Neural progenitor cell (in vitro differentiated cells): ENCODE measurements at regions not wholly inside any gene's neighbourhood (a gene's known extent, or its start where the extent isn't known, plus 50 kb on each side); places are given as distances from the start of the nearest gene placed in this dataset.

Source experiments
- DNase-seq: peaks from one replicate; pipeline ENCODE4 v3.0.0-alpha.2; 2016; ENCODE audit warnings: low spot score
- H2AFZ ChIP-seq: fragments of 200-600 bp; sonication (generic); replicated peaks from 2 replicates; pipeline ENCODE4 v1.6.1; 2016; ENCODE audit warnings: antibody characterized with exemption
- H3F3A ChIP-seq: fragments of 200-600 bp; sonication (generic); 2 replicates; pipeline ENCODE4 v1.6.1; 2016; ENCODE audit warnings: antibody characterized with exemption, low read depth
- H3K27ac ChIP-seq: fragments of 200-600 bp; sonication (generic); 2 replicates; pipeline ENCODE4 v1.5.1; 2016; ENCODE audit warnings: mild to moderate bottlenecking
- H3K27me3 ChIP-seq: fragments of 200-600 bp; sonication (generic); 2 replicates; pipeline ENCODE4 v1.6.1; 2016; ENCODE audit warnings: mild to moderate bottlenecking, moderate library complexity
- H3K36me3 ChIP-seq: fragments of 200-600 bp; sonication (generic); 2 replicates; pipeline ENCODE4 v1.5.1; 2016
- H3K4me1 ChIP-seq: fragments of 200-600 bp; sonication (generic); 2 replicates; pipeline ENCODE4 v1.6.1; 2016; ENCODE audit warnings: mixed run types
- H3K4me2 ChIP-seq: fragments of 200-600 bp; sonication (generic); 2 replicates; pipeline ENCODE4 v1.6.1; 2016
- H3K4me3 ChIP-seq: fragments of 200-600 bp; sonication (generic); 2 replicates; pipeline ENCODE4 v1.5.1; 2016
- H3K79me2 ChIP-seq: fragments of 200-600 bp; sonication (generic); 2 replicates; pipeline ENCODE4 v1.6.1; 2016; ENCODE audit warnings: low read depth
- H3K9ac ChIP-seq: fragments of 200-600 bp; sonication (generic); 2 replicates; pipeline ENCODE4 v1.6.1; 2016
- H3K9me3 ChIP-seq: fragments of 200-600 bp; sonication (generic); 2 replicates; pipeline ENCODE4 v1.5.1; 2016; ENCODE audit warnings: low read depth
- H4K20me1 ChIP-seq: fragments of 200-600 bp; sonication (generic); 2 replicates; pipeline ENCODE4 v1.6.1; 2016; ENCODE audit warnings: low read depth
- H3K27ac Mint-ChIP-seq: 3 replicates; pipeline ENCODE4 v1.8.0; 2021; ENCODE audit warnings: mixed read lengths
- H3K27me3 Mint-ChIP-seq: 2 replicates; pipeline ENCODE4 v1.8.0; 2022; ENCODE audit warnings: low read depth, mild to moderate bottlenecking, inconsistent platforms, moderate library complexity, mixed read lengths; ENCODE audit not compliant: insufficient read depth
- H3K36me3 Mint-ChIP-seq: 3 replicates; pipeline ENCODE4 v1.8.0; 2021; ENCODE audit warnings: mixed read lengths
- H3K4me1 Mint-ChIP-seq: 3 replicates; pipeline ENCODE4 v1.8.0; 2021; ENCODE audit warnings: mixed read lengths
- H3K4me3 Mint-ChIP-seq: 3 replicates; pipeline ENCODE4 v1.8.0; 2021; ENCODE audit warnings: mild to moderate bottlenecking, moderate library complexity, mixed read lengths
- H3K9me3 Mint-ChIP-seq: 3 replicates; pipeline ENCODE4 v1.8.0; 2020; ENCODE audit warnings: mixed read lengths
- EZH2 ChIP-seq: fragments of 200-600 bp; sonication (generic); IDR thresholded peaks from 2 replicates; pipeline ENCODE4 v1.6.1; 2017; ENCODE audit warnings: antibody characterized with exemption, mild to moderate bottlenecking, moderate library complexity
- EZH2phosphoT487 ChIP-seq: fragments of 200-600 bp; sonication (generic); IDR thresholded peaks from 2 replicates; pipeline ENCODE4 v1.6.1; 2017; ENCODE audit warnings: antibody characterized with exemption
- TF ChIP-seq, protein P1 (sequence below): fragments of 200-600 bp; sonication (generic); IDR thresholded peaks from 2 replicates; pipeline ENCODE4 v1.5.1; 2017; ENCODE audit warnings: antibody characterized with exemption, mild to moderate bottlenecking

- no peaks in the 10 kb centered on the region for H3K36me3 Mint-ChIP-seq
- DNase-seq = no peak
- no peak overlapping the region for H3K4me2 ChIP-seq
- H3K27me3 Mint-ChIP-seq = peaks cover 5% of the 10 kb centered on the region
- H3K36me3 ChIP-seq = no peaks in the 10 kb centered on the region
- no peak overlapping the region for H3K4me3 Mint-ChIP-seq
- TF ChIP-seq, protein P1, sequence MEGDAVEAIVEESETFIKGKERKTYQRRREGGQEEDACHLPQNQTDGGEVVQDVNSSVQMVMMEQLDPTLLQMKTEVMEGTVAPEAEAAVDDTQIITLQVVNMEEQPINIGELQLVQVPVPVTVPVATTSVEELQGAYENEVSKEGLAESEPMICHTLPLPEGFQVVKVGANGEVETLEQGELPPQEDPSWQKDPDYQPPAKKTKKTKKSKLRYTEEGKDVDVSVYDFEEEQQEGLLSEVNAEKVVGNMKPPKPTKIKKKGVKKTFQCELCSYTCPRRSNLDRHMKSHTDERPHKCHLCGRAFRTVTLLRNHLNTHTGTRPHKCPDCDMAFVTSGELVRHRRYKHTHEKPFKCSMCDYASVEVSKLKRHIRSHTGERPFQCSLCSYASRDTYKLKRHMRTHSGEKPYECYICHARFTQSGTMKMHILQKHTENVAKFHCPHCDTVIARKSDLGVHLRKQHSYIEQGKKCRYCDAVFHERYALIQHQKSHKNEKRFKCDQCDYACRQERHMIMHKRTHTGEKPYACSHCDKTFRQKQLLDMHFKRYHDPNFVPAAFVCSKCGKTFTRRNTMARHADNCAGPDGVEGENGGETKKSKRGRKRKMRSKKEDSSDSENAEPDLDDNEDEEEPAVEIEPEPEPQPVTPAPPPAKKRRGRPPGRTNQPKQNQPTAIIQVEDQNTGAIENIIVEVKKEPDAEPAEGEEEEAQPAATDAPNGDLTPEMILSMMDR = no peak
- no peak for TF ChIP-seq EZH2phosphoT487
- TF ChIP-seq EZH2 = no peak
- H3K9me3 ChIP-seq = no peaks in the 10 kb centered on the region
- H2AFZ ChIP-seq = no peak overlapping the region
- H3K4me1 Mint-ChIP-seq = peaks cover 30% of the 10 kb centered on the region
- no peak overlapping the region for H3K27ac ChIP-seq
- H3K4me1 ChIP-seq = peaks cover 12% of the 10 kb centered on the region
- no peaks in the 10 kb centered on the region for H3K79me2 ChIP-seq
- peaks cover 3% of the 10 kb centered on the region for H3K9me3 Mint-ChIP-seq
- H3F3A ChIP-seq = peaks cover 16% of the 10 kb centered on the region
- H3K9ac ChIP-seq = no peak overlapping the region
- H3K27me3 ChIP-seq = no peaks in the 10 kb centered on the region
- no peak overlapping the region for H3K27ac Mint-ChIP-seq
- no peak overlapping the region for H3K4me3 ChIP-seq
- H4K20me1 ChIP-seq = no peaks in the 10 kb centered on the region
These were observed 267.1 kb downstream of the C16orf95 start for GRCh38 chr16:87050142-87050541.

GRCh38 chr16:87051526-87052320, 265.5 kb downstream of the C16orf95 start:
- no peaks in the 10 kb centered on the region for H4K20me1 ChIP-seq
- no peak overlapping the region for H3K9ac ChIP-seq
- no peak overlapping the region for H3K4me3 ChIP-seq
- no peak overlapping the region for H3K27ac ChIP-seq
- no peak overlapping the region for H2AFZ ChIP-seq
- peaks cover 3% of the 10 kb centered on the region for H3K9me3 Mint-ChIP-seq
- no peaks in the 10 kb centered on the region for H3K36me3 ChIP-seq
- H3K4me2 ChIP-seq = no peak overlapping the region
- H3K9me3 ChIP-seq = no peaks in the 10 kb centered on the region
- H3K79me2 ChIP-seq = no peaks in the 10 kb centered on the region
- H3K4me1 ChIP-seq = peaks cover 12% of the 10 kb centered on the region
- H3K4me3 Mint-ChIP-seq = no peak overlapping the region
- H3K36me3 Mint-ChIP-seq = no peaks in the 10 kb centered on the region
- TF ChIP-seq EZH2 (no peak), EZH2phosphoT487 (no peak)
- TF ChIP-seq, protein P1 = no peak
- no peak overlapping the region for H3K27ac Mint-ChIP-seq
- DNase-seq = no peak
- H3K4me1 Mint-ChIP-seq = peaks cover 23% of the 10 kb centered on the region
- peaks cover 15% of the 10 kb centered on the region for H3F3A ChIP-seq
- no peaks in the 10 kb centered on the region for H3K27me3 ChIP-seq
- H3K27me3 Mint-ChIP-seq = peaks cover 8% of the 10 kb centered on the region

- Histone ChIP-seq H3K27me3 (no peaks in the 10 kb centered on the region), H3K4me1 (peaks cover 4% of the 10 kb centered on the region), H3F3A (peaks cover 8% of the 10 kb centered on the region), H3K79me2 (no peaks in the 10 kb centered on the region), H3K9ac (no peak overlapping the region), H2AFZ (no peak overlapping the region), H4K20me1 (no peaks in the 10 kb centered on the region), H3K4me2 (no peak overlapping the region), H3K27ac (no peak overlapping the region), H3K9me3 (no peaks in the 10 kb centered on the region), H3K4me3 (no peak overlapping the region), H3K36me3 (no peaks in the 10 kb centered on the region)
- peaks cover 8% of the 10 kb centered on the region for H3K27me3 Mint-ChIP-seq
- no peak overlapping the region for H3K27ac Mint-ChIP-seq
- peaks cover 15% of the 10 kb centered on the region for H3K4me1 Mint-ChIP-seq
- H3K9me3 Mint-ChIP-seq = peaks cover 3% of the 10 kb centered on the region
- TF ChIP-seq EZH2 (no peak), EZH2phosphoT487 (no peak)
- TF ChIP-seq, protein P1 = no peak
- H3K4me3 Mint-ChIP-seq = no peak overlapping the region
- no peaks in the 10 kb centered on the region for H3K36me3 Mint-ChIP-seq
- DNase-seq = no peak
These were observed 264.7 kb downstream of the C16orf95 start for GRCh38 chr16:87052506-87052905.
